GM12892 (cell line): ENCODE measurements at regions not wholly inside any gene's neighbourhood (a gene's known extent, or its start where the extent isn't known, plus 50 kb on each side); places are given as distances from the start of the nearest gene placed in this dataset.

Experiments
- POLR2A ChIP-seq: IDR thresholded peaks from 2 replicates; pipeline ENCODE4 v1.6.1; 2011; ENCODE audit warnings: low read depth, low read length, control low read depth
- TAF1 ChIP-seq: IDR thresholded peaks from 2 replicates; pipeline ENCODE4 v1.6.1; 2011; ENCODE audit warnings: low read depth, mild to moderate bottlenecking, control low read depth, low read length, borderline replicate concordance

DNA sequence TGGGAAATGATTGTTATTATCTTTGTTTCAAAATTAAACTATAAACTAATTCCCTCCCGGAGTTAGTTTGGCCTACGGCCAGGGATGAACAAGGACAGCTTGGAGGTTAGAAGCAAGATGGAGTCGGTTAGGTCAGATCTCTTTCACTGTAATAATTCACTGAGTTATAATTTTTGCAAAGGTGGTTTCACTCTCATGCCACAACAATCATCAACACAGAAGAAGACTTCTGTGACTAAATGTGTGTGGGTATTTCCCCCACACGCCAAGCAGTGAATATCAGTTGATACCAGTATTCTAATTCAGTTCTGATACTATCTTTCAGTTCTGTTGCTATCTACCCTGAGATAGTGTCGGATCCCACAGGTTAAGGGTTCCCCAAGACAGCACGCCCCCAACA is 215.1 kb downstream of the S1PR1 start:
- no peak for TF ChIP-seq POLR2A
- TF ChIP-seq TAF1 = no peak
